IgD-negative memory B cell (primary cell): ENCODE measurements at regions not wholly inside any gene's neighbourhood (a gene's known extent, or its start where the extent isn't known, plus 50 kb on each side); places are given as distances from the start of the nearest gene placed in this dataset.

ENCODE experiments used
- H3K27ac Mint-ChIP-seq, 3 donors: one replicate each; pipeline ENCODE4 v1.8.0; 2020 to 2022; ENCODE audit warnings: mild to moderate bottlenecking in 3 of 3, mixed read lengths in 3 of 3, moderate library complexity in 1 of 3
- H3K27me3 Mint-ChIP-seq: one replicate; pipeline ENCODE4 v1.8.0; 2021; ENCODE audit warnings: mixed read lengths
- H3K36me3 Mint-ChIP-seq: one replicate; pipeline ENCODE4 v1.8.0; 2020; ENCODE audit warnings: mild to moderate bottlenecking, mixed read lengths
- H3K4me1 Mint-ChIP-seq, 3 donors: one replicate each; pipeline ENCODE4 v1.8.0; 2020 to 2022; ENCODE audit warnings: mixed read lengths in 3 of 3, mild to moderate bottlenecking in 1 of 3
- H3K4me3 Mint-ChIP-seq, 4 donors: one replicate each; pipeline ENCODE4 v1.8.0; 2020 to 2022; ENCODE audit warnings: mild to moderate bottlenecking in 4 of 4, mixed read lengths in 4 of 4, moderate library complexity in 3 of 4
- H3K9me3 Mint-ChIP-seq, 3 donors: one replicate each; pipeline ENCODE4 v1.8.0; 2020 to 2021; ENCODE audit warnings: mixed read lengths in 3 of 3, mild to moderate bottlenecking in 1 of 3

DNA sequence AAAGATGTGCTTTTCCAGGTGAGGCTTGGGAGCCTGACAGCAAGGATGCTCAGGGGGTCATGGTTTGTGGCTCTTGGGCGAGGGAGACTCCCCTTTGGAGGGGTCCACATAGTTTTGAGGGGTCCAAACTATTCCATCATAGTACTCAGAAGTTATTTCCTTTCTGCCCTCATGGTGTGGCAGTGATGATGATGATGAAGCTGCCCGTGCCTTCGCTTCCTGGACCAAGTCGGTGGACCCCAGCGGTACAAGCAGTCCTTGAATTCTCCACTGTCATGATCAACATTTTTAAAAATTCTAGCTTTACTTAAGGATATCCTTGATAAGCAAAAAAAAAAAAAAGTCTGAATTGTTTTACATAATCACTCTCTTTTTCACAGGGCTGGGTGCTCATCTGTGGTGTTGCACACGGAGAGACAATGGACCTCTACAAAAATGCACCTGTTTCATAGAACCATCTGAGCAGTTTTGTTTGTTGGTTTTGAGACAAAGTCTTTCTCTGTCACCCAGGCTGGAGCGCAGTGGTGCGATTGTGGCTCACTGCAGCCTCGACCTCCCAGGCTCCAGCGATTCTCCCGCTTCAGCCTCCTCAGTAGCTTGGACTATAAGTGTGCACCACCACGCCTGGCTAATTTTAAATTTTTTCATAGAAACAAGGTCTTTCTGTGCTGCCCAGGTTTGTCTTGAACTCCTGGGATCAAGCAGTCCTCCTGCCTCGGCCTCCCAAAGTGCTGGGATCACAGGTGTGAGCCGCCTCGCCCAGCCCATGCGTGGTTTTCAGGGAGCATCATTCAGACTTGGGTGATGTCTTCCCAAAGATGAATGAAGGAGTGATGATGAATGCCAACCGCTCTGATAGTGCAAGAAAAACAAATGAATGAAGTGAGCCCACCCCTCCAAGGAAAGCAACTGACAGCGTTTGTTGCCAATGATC lies 271.4 kb upstream of the HDAC4 start:
- Mint-ChIP-seq H3K4me3 (no peak overlapping the region), H3K36me3 (peaks cover 1% of the 10 kb centered on the region)

DNA sequence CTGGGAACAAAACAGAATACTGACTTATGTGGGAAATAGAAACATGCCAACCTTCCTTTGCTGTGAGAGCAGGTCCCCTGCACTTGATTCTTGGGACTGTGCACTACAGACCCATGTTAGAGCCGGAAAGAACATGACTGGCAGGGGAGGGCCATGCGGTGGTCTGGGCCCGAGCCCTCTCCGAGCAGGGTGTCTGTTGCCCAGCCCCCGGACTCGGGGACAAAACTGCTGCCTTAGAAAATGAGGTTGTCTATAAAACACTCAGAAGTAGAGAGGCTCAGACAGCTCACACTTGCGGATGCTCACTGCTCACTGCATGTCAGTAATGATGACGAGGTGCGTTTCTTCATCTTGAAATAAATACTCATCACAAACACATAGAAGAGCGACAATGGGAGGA lies 270.7 kb upstream of the HDAC4 start:
- no peaks in the 10 kb centered on the region for H3K4me1 Mint-ChIP-seq
- H3K4me3 Mint-ChIP-seq = no peak overlapping the region
- peaks cover 1% of the 10 kb centered on the region for H3K36me3 Mint-ChIP-seq
- no peaks in the 10 kb centered on the region for H3K27me3 Mint-ChIP-seq
- H3K27ac Mint-ChIP-seq = no peak overlapping the region
- peaks cover 0 to 1% (median 0%) of the 10 kb centered on the region in 3 donors for H3K9me3 Mint-ChIP-seq

More for the DNA sequence above, 271.4 kb upstream of the HDAC4 start:
- H3K9me3 Mint-ChIP-seq = peaks cover 0 to 1% (median 0%) of the 10 kb centered on the region in 3 donors
- H3K27ac Mint-ChIP-seq = no peak overlapping the region
- H3K27me3 Mint-ChIP-seq = no peaks in the 10 kb centered on the region
- no peaks in the 10 kb centered on the region for H3K4me1 Mint-ChIP-seq

DNA sequence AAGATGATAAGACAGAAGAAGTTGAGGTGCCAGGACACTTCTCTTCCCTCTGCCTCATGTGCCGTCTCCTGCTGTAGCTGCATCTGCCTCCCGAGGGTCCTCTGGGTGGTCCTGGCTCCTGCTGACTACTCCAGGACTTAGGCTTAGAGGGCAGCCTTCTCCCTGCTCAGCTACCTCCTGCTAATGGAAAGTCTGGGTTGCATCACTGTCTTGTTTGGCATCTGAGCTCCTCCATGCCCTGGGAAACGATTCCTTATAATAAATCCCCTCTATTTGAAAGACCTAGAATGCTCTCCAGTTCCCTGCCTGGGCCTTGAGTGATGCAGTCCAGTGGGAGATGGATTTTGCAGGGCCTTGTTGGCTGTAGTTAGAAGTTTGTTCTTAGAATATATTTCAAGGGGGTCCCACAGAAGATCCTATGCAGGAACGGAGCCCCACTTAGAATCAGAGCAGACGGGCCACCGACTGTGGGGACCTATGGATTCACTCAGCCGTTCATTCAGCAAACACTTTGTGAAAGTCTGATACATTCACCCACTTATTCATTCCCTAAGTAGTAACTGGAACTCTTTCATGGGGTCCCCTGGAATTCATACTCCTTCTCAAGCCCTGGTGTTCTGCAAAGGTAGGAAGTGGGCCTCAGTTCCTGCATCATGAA lies 269.8 kb upstream of the HDAC4 start:
- H3K4me1 Mint-ChIP-seq = no peaks in the 10 kb centered on the region
- no peaks in the 10 kb centered on the region for H3K27me3 Mint-ChIP-seq
- no peak overlapping the region for H3K27ac Mint-ChIP-seq
- peaks cover 1% of the 10 kb centered on the region for H3K36me3 Mint-ChIP-seq
- H3K4me3 Mint-ChIP-seq = no peak overlapping the region
- H3K9me3 Mint-ChIP-seq = peaks cover 0 to 1% (median 0%) of the 10 kb centered on the region in 3 donors

DNA sequence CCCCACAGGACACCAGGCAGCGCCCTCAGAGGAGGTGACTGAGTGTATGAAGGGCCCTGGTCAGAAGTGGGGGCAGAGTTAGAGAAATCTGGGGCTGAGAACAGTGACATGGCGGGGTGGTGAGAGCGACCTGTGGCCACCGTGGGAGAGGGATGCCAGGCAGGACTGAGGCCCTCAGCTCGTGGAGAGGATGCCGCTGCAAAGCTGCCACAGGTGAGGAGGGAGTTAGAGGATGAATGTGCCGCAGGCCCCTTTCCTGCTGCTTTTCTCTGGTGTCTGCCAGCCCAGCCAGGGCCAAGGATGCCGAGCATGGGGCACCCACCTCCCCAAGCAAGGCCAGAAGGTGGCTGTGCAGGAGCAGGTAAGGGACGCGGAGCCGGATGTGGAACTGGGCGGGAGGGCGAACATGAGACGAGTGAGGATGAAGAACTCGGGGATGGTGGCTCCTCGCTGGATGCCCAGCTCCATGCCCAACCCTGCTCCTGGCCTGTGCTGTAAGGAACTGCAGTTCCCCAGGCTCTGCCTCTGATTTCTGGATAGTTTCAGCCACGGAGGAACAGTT lies 269.2 kb upstream of the HDAC4 start:
- Mint-ChIP-seq H3K36me3 (peaks cover 1% of the 10 kb centered on the region), H3K9me3 (peaks cover 0 to 1% (median 0%) of the 10 kb centered on the region in 3 donors), H3K27ac (no peak overlapping the region), H3K4me3 (no peak overlapping the region), H3K27me3 (no peaks in the 10 kb centered on the region), H3K4me1 (no peaks in the 10 kb centered on the region)

DNA sequence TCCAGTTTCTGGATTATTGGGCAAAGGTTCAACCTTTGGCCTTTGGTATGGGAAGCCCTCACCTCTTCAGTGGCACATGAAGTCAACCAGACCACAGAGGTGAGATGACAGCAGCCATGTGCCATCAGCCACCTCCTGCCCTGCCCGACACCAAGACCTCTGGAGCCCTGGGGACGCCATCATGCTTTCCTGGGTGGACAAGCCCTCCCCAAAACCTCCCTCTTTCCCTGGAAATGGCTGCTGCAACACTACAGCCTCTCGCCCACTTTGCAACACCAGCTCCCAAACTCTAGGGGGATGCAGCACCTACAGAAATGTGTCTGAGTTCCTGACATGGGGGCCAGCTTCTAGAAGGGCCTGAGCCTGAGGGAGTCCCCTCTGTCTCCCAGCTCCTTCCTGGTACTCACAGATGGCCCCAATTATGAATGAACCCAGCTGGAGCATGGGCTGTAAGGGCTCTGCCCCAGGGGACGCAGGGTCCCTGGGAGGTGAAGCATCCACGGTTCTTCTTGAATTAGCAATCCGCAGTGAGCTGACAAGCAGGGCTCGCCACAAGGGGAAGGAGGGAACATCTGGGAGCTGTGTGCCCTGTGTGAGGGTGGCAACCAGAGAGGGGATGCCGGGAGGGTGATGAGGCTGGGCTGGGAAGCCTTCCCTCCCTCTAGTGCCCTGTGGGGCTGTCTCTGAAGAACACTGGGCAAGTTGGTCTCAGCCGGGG lies 268.5 kb upstream of the HDAC4 start:
- Mint-ChIP-seq H3K27ac (no peak overlapping the region), H3K4me3 (no peak overlapping the region), H3K36me3 (peaks cover 1% of the 10 kb centered on the region), H3K27me3 (no peaks in the 10 kb centered on the region), H3K9me3 (peaks cover 0 to 1% (median 0%) of the 10 kb centered on the region in 3 donors), H3K4me1 (no peaks in the 10 kb centered on the region)

DNA sequence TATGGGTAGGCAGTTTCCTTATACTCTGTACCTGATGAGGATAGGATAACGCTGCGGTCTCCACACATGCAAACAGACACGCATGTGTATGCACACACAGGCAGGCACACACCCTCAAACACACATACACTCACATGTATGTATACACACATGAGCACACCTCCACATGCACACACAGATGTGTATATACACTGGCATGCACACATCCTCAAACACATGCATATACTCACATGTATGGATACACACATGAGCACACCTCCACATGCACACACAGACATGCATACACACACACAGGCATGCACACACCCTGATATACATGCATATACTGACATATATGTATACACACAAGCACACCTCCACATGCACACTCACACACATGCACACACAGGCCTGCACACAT lies 267.8 kb upstream of the HDAC4 start:
- Mint-ChIP-seq H3K36me3 (peaks cover 1% of the 10 kb centered on the region), H3K27me3 (no peaks in the 10 kb centered on the region), H3K4me3 (no peak overlapping the region), H3K27ac (no peak overlapping the region), H3K9me3 (no peaks in the 10 kb centered on the region), H3K4me1 (no peaks in the 10 kb centered on the region)

DNA sequence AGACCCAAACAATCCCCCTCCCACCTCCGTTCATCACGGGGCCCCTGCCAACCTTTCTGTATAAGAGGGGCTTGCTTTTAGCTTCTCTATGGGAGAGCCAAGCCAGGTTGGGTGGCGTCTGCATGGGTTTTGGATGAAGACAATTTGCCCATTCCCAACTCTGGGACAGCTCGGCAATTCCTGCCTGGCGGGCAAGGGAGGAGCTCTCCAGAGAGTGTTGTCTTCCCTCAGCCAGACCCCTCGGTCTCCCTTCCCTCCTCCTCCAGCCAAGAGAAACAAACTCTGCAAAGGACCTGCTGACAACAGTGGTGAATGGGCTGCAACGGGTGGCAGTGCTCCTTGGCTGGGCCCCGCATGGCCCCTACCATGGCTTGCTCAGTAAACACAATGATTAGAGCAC lies 267.2 kb upstream of the HDAC4 start:
- peaks cover 1% of the 10 kb centered on the region for H3K36me3 Mint-ChIP-seq
- H3K9me3 Mint-ChIP-seq = no peaks in the 10 kb centered on the region
- no peak overlapping the region for H3K4me3 Mint-ChIP-seq
- H3K4me1 Mint-ChIP-seq = no peaks in the 10 kb centered on the region
- peaks cover 4% of the 10 kb centered on the region for H3K27me3 Mint-ChIP-seq
- H3K27ac Mint-ChIP-seq = no peak overlapping the region

DNA sequence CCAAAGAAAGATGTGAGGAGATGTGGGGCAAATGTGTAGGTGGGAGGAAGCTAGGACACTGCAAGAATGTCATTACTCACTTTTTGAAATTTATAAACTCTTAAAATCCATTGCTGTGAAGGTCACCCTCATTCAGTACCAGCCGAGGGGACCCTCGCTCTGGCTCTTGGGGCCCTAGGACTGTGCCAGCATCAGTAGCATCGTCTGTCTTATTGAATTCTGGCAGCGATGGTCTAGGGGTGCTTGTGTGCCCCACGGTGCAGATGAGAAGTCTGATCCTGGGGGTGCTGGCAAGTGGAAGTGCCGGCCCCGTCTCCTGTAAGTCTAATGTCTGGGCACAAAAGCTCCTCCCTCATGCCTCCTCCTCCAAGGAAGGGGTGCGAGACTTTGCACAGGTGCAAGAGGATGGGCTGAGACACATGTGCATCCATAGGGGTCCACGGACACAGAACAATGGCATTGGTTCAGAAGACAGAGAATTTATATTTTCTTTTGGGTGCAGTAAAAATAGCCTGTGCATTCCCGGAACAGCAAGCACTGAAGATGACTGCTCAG lies 266.7 kb upstream of the HDAC4 start:
- peaks cover 1% of the 10 kb centered on the region for H3K36me3 Mint-ChIP-seq
- no peak overlapping the region for H3K27ac Mint-ChIP-seq

DNA sequence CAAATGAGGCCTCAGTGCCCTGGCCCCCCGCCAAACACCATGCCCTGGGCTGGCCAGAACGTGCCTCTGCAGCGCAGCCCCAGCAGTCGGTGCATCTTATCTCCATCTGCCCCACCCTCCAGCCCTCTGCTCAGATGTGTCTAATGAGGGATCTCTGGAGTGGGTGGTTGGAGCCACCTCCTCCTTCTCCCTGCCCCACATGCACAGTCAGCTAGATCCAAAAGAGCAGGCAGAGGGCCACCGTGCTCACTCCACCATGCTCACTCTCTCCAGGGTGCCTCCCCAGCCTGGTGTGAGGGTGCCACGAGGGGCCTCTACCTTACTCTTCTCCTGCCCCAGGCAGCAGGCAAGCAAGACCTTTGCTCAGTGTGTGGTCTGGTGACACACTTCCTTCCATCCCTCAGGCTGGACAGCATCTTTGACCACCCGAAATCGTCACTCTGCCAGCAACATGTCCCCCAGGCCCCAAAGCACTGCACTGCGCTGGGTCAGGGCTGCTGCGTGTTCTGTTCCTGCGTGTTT lies 266.1 kb upstream of the HDAC4 start:
- Mint-ChIP-seq H3K27ac (no peak overlapping the region), H3K4me3 (no peak overlapping the region), H3K4me1 (no peaks in the 10 kb centered on the region), H3K36me3 (peaks cover 1% of the 10 kb centered on the region), H3K27me3 (peaks cover 13% of the 10 kb centered on the region), H3K9me3 (no peaks in the 10 kb centered on the region)

More for the DNA sequence above, 266.7 kb upstream of the HDAC4 start:
- peaks cover 8% of the 10 kb centered on the region for H3K27me3 Mint-ChIP-seq
- no peak overlapping the region for H3K4me3 Mint-ChIP-seq
- H3K9me3 Mint-ChIP-seq = no peaks in the 10 kb centered on the region
- H3K4me1 Mint-ChIP-seq = no peaks in the 10 kb centered on the region

DNA sequence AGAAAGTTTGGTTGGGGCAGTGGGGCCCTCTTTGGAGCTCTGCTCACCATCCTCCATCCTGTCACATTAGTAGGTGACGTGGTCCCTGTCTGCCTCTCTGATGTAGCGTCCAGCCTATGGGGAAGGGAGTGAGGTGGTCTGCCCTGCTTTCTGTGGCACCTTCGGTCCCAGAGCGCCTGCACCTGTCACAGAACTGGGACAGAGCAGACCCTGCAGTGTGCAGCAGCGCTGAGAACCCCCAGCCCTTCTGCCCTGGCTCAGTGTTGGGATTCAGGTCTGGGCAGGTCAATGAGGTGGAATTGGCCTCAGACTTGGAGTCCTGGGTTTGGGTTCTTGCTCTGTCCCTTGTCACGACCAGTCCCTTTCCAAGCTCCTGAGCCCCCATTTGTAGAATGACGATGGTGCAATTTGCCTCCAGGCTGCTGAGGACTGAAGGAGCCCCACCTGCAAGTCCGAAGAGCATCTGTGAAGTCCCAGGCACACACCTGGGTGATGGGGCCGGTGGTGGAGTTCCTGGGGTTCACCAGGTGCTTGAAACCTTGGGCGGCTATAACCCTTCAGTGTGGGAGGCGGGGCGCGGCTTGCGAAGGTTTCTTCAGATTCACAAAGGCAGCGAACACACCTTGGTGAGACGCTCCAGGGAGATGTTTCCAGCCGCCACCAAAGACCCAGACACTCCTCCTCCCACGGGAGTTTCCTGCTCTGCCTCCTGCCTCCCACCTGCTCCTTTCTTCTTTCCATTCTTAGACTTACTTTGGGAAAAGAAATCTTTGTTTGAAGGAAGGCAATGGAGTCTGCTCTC lies 265.4 kb upstream of the HDAC4 start:
- no peak overlapping the region for H3K27ac Mint-ChIP-seq
- H3K9me3 Mint-ChIP-seq = no peaks in the 10 kb centered on the region
- no peak overlapping the region for H3K4me3 Mint-ChIP-seq
- peaks cover 20% of the 10 kb centered on the region for H3K27me3 Mint-ChIP-seq
- peaks cover 1% of the 10 kb centered on the region for H3K36me3 Mint-ChIP-seq
- no peaks in the 10 kb centered on the region for H3K4me1 Mint-ChIP-seq

DNA sequence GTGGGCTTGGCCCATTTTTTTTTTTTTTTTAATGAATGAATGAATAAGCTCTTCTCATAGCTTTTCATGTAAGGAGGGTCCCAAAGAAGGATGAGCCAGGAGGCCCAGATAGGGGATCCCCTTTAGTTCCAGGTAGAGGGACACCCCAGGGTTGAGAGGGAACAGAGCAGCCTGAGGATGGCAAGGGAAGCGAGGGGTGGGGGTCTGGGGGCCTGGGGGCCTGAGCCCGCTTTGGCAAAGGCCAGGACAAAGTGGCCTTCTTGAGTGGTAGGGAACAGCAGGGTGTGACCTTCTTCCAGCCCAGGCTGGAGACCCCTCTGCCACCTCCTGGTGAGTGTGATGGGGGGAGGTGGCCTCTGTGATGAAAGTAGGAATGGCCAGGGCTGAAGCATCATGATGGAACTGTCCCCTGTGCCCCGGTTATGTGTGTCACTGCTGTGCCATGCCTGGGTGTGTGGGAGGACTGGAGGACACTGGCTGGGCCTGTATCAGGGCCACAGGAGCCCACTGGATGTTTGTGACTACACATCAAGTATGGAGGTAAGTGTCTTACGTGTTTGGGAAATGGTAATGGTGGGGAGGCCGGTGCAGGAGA lies 263.5 kb upstream of the HDAC4 start:
- Mint-ChIP-seq H3K27me3 (peaks cover 28% of the 10 kb centered on the region), H3K27ac (no peak overlapping the region), H3K4me1 (no peaks in the 10 kb centered on the region), H3K4me3 (no peak overlapping the region), H3K9me3 (no peaks in the 10 kb centered on the region), H3K36me3 (no peaks in the 10 kb centered on the region)

DNA sequence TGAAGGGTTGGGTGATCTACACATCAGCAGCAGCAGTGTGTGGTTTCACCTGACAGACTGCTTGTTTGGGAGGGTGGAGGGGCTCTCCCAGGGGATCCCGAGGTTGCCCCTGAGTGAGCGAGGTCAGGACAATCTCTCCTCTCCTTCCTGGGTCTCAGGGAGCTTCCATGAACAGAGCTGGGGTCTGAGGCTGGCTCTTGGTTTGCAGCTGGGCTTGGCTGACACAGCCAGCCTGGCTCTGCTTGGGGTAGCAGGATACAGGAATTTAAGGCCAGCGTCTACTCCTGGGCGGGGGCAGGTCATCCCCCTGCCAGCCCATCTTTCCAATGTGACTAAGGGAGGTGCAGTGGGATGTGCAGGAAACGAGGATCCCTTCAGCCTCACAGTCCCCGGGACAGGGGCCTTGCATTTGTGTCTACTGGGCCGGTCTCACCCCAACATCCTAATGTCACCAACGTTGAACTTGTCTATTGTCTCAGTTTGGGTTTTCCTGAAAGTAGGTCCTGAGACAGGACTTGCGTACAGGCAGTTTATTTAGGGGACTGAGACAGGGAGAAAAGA lies 262.6 kb upstream of the HDAC4 start:
- Mint-ChIP-seq H3K9me3 (no peaks in the 10 kb centered on the region), H3K4me3 (no peak overlapping the region), H3K36me3 (no peaks in the 10 kb centered on the region), H3K27ac (no peak overlapping the region), H3K4me1 (no peaks in the 10 kb centered on the region), H3K27me3 (peaks cover 28% of the 10 kb centered on the region)

DNA sequence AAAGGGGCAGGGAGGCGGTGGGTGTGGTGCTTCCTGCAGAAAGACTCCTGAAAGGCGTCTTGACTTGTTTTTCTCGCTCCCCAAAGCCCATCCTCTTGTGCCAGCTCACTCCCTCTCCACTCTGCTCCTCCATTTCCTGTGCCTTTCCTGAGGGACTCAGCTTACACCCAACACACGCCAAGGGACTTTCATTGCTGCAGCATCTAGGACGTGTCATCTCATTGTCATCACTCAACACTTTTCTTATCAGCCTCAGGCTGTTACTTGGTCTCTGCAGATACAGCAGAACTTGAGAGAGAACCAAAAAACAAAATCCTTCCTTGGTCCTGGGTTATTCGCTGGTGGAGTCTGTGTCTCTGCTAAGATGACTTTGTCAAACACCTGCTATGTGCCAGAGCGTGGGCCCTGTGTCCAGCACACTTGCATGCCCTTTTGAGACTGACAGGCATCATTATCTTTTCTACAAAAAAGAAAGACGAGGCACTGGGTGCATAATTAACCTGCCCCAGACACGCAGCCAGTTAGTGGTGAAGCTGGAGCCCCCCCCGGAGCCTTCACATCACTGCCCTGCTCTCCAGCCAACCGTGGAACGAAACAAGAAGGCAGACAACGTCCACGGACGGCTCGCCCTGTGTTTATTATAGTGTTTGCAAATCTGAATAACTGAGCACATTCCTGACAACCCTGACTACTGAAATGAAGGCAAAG lies 261.7 kb upstream of the HDAC4 start:
- peaks cover 28% of the 10 kb centered on the region for H3K27me3 Mint-ChIP-seq
- no peaks in the 10 kb centered on the region for H3K36me3 Mint-ChIP-seq
- H3K27ac Mint-ChIP-seq = no peak overlapping the region
- H3K4me1 Mint-ChIP-seq = no peaks in the 10 kb centered on the region
- peak overlapping the region in 1 of 4 donors; percentile 25 for H3K4me3 Mint-ChIP-seq
- H3K9me3 Mint-ChIP-seq = no peaks in the 10 kb centered on the region
